SW480 (cell line): ENCODE measurements at regions not wholly inside any gene's neighbourhood (a gene's known extent, or its start where the extent isn't known, plus 50 kb on each side); places are given as distances from the start of the nearest gene placed in this dataset.
"Not testable (repeated sequence)": the region's sequence is repeated elsewhere in the genome, so short reads cannot be mapped to it uniquely, and the experiment has no call there.

Source experiments
- DNase-seq: peaks from one replicate; pipeline ENCODE4 v3.0.0-alpha.2; 2016; ENCODE audit warnings: low spot score

- DNase-seq: peak; percentile 11
These were observed 147.8 kb upstream of the ATP2B1 start for GRCh38 chr12:89856431-89856830.

- no peak for DNase-seq
These were observed 140.1 kb upstream of the ATP2B1 start for GRCh38 chr12:89848732-89849131.

GRCh38 chr12:89846473-89847055 lies 137.9 kb upstream of the ATP2B1 start:
- DNase-seq: no peak

GRCh38 chr12:89845767-89846166 lies 137.1 kb upstream of the ATP2B1 start:
- no peak for DNase-seq

- no peak for DNase-seq
These were observed 136.7 kb upstream of the ATP2B1 start for GRCh38 chr12:89845366-89845765.

- DNase-seq: no peak
These were observed 135.9 kb upstream of the ATP2B1 start for GRCh38 chr12:89844539-89844938.

- no peak for DNase-seq
These were observed 131.7 kb upstream of the ATP2B1 start for GRCh38 chr12:89840162-89840922.

- no peak for DNase-seq
These were observed 130.8 kb upstream of the ATP2B1 start for GRCh38 chr12:89839444-89839843.

- DNase-seq: no peak
These were observed 130.2 kb upstream of the ATP2B1 start for GRCh38 chr12:89838833-89839232.

- no peak for DNase-seq
These were observed 127.4 kb upstream of the ATP2B1 start for GRCh38 chr12:89836026-89836425.

- no peak for DNase-seq
These were observed 126.0 kb upstream of the ATP2B1 start for GRCh38 chr12:89834676-89835075.

GRCh38 chr12:89833337-89834252 lies 125.0 kb upstream of the ATP2B1 start:
- DNase-seq: no peak

- no peak for DNase-seq
These were observed 123.7 kb upstream of the ATP2B1 start for GRCh38 chr12:89832336-89832735.

GRCh38 chr12:89831310-89832095 lies 122.9 kb upstream of the ATP2B1 start:
- no peak for DNase-seq

- DNase-seq: no peak
These were observed 120.9 kb upstream of the ATP2B1 start for GRCh38 chr12:89829434-89829975.

- no peak for DNase-seq
These were observed 119.9 kb upstream of the ATP2B1 start for GRCh38 chr12:89828575-89828974.

GRCh38 chr12:89827592-89827991 lies 119.0 kb upstream of the ATP2B1 start:
- no peak for DNase-seq

GRCh38 chr12:89826468-89826867 lies 117.8 kb upstream of the ATP2B1 start:
- DNase-seq: no peak

GRCh38 chr12:89825591-89826449 lies 117.2 kb upstream of the ATP2B1 start:
- DNase-seq: peak; percentile 70

- peak; percentile 13 for DNase-seq
These were observed 116.2 kb upstream of the ATP2B1 start for GRCh38 chr12:89824822-89825221.

GRCh38 chr12:89822992-89823391 lies 114.4 kb upstream of the ATP2B1 start:
- not testable (repeated sequence) for DNase-seq
